H1 (cell line): ENCODE measurements at regions not wholly inside any gene's neighbourhood (a gene's known extent, or its start where the extent isn't known, plus 50 kb on each side); places are given as distances from the start of the nearest gene placed in this dataset.

Source experiments
- CTCF ChIA-PET: fragments of 300-600 bp; sonication (Branson Sonifier 250); formaldehyde crosslinking; loops from one replicate; lab custom pipeline; 2021; ENCODE audit not compliant: partially characterized antibody; lab: Charles Lee
- POLR2A ChIA-PET: fragments of 300-600 bp; sonication (Branson Sonifier 250); formaldehyde crosslinking; loops from one replicate; lab custom pipeline; 2021; ENCODE audit warnings: inconsistent platforms; ENCODE audit not compliant: partially characterized antibody; lab: Charles Lee
- DNase-seq, 2 experiments: peaks; one replicate each; pipeline versions ENCODE4 v3.0.0 to v3.0.0-alpha.2; 2010 to 2022; ENCODE audit warnings: low spot score in 2 of 2, low read depth in 1 of 2, mixed read lengths in 1 of 2
- FAIRE-seq: peaks from 2 replicates; lab custom pipeline; 2011; peaks lifted over from hg19 to GRCh38; lab: Jason Lieb, UNC
- H2AFZ ChIP-seq: 2 replicates; pipeline ENCODE4 v1.8.1; 2012; ENCODE audit warnings: low read length, inconsistent platforms
- H2AK5ac ChIP-seq: 2 replicates; pipeline ENCODE4 v1.6.1; 2013; ENCODE audit warnings: low read depth, low read length
- H2BK120ac ChIP-seq: replicated peaks from 2 replicates; pipeline ENCODE3; 2013; ENCODE audit warnings: low read depth, low read length, inconsistent platforms
- H2BK12ac ChIP-seq: 2 replicates; pipeline ENCODE4 v1.6.1; 2013; ENCODE audit warnings: low read depth, low read length
- H2BK15ac ChIP-seq: 2 replicates; pipeline ENCODE4 v1.6.1; 2013; ENCODE audit warnings: low read length
- H2BK20ac ChIP-seq: 2 replicates; pipeline ENCODE4 v1.6.1; 2013; ENCODE audit warnings: low read length
- H2BK5ac ChIP-seq: 2 replicates; pipeline ENCODE4 v1.6.1; 2013; ENCODE audit warnings: low read depth, low read length
- H3K14ac ChIP-seq: 2 replicates; pipeline ENCODE4 v1.6.1; 2013; ENCODE audit warnings: inconsistent platforms; ENCODE audit not compliant: insufficient read length
- H3K18ac ChIP-seq: 2 replicates; pipeline ENCODE4 v1.6.1; 2013; ENCODE audit warnings: low read length; ENCODE audit errors: extremely low read depth
- H3K23ac ChIP-seq: 2 replicates; pipeline ENCODE4 v1.6.1; 2013; ENCODE audit warnings: inconsistent platforms; ENCODE audit not compliant: insufficient read length
- H3K23me2 ChIP-seq: 2 replicates; pipeline ENCODE4 v1.6.1; 2013; ENCODE audit warnings: low read depth, low read length
- H3K27ac ChIP-seq: 2 replicates; pipeline ENCODE4 v1.6.1; 2011; ENCODE audit warnings: low read depth, low read length, inconsistent platforms
- H3K27me3 ChIP-seq, 4 experiments: replicated peaks in 1 of 4; 1 replicate in 1 of 4; 2 replicates in 3 of 4; pipeline versions ENCODE4 v1.6.1 to v1.8.1; 2011 to 2013; ENCODE audit warnings: low read length in 3 of 4, mild to moderate bottlenecking in 3 of 4, inconsistent platforms in 2 of 4, mixed read lengths in 2 of 4, moderate library complexity in 1 of 4; ENCODE audit not compliant: control insufficient read depth in 3 of 4, insufficient read depth in 3 of 4; ENCODE audit errors: extremely low read depth in 1 of 4
- H3K36me3 ChIP-seq, 4 experiments: 2 replicates each; pipeline versions ENCODE4 v1.6.1 to v1.8.1; 2011 to 2013; ENCODE audit warnings: mild to moderate bottlenecking in 4 of 4, low read length in 3 of 4, moderate library complexity in 2 of 4, control low read depth in 1 of 4, inconsistent platforms in 1 of 4; ENCODE audit not compliant: insufficient read depth in 4 of 4, control insufficient read depth in 2 of 4
- H3K4ac ChIP-seq: replicated peaks from 2 replicates; pipeline ENCODE3; 2013; ENCODE audit warnings: low read length, low read depth, mixed read lengths, inconsistent platforms; ENCODE audit not compliant: insufficient read length
- H3K4me1 ChIP-seq, 4 experiments: replicated peaks in 1 of 4; 1 replicate in 1 of 4; 2 replicates in 3 of 4; pipeline versions ENCODE4 v1.6.1 to v1.8.1; 2011 to 2013; ENCODE audit warnings: low read length in 3 of 4, inconsistent platforms in 2 of 4, mixed read lengths in 1 of 4; ENCODE audit not compliant: insufficient read depth in 4 of 4, control insufficient read depth in 3 of 4
- H3K4me2 ChIP-seq, 2 experiments: 2 replicates each; pipeline versions ENCODE4 v1.6.1 to v1.8.1; 2011 to 2013; ENCODE audit warnings: low read depth in 2 of 2, low read length in 2 of 2, control low read depth in 1 of 2, inconsistent platforms in 1 of 2, mild to moderate bottlenecking in 1 of 2; ENCODE audit not compliant: insufficient read depth in 1 of 2
- H3K4me3 ChIP-seq, 4 experiments: fragments of 200-600, 300-600 bp in 1 of 4; sonication (generic), shearing (Covaris generic), sonication (Bioruptor Twin) in 1 of 4; 2 replicates each; pipeline versions ENCODE4 v1.5.1 to v1.8.1; 2011 to 2016; ENCODE audit warnings: low read length in 4 of 4, low read depth in 3 of 4, control low read depth in 2 of 4, inconsistent platforms in 2 of 4, mild to moderate bottlenecking in 2 of 4, mixed read lengths in 1 of 4, moderate library complexity in 1 of 4; ENCODE audit not compliant: insufficient read depth in 2 of 4; ENCODE audit errors: extremely low read depth in 1 of 4
- H3K56ac ChIP-seq: replicated peaks from 2 replicates; pipeline ENCODE3; 2013; ENCODE audit warnings: low read depth, mild to moderate bottlenecking, mixed read lengths, low read length, inconsistent platforms; ENCODE audit not compliant: insufficient read length
- H3K79me1 ChIP-seq: 2 replicates; pipeline ENCODE4 v1.6.1; 2013; ENCODE audit warnings: low read depth, low read length, control low read depth
- H3K79me2 ChIP-seq, 2 experiments: 2 replicates each; pipeline versions ENCODE4 v1.6.1 to v1.8.1; 2012 to 2013; ENCODE audit warnings: low read length in 2 of 2, mild to moderate bottlenecking in 2 of 2, inconsistent platforms in 1 of 2; ENCODE audit not compliant: insufficient read depth in 2 of 2, control insufficient read depth in 1 of 2
- H3K9ac ChIP-seq, 4 experiments: replicated peaks in 1 of 4; 1 replicate in 1 of 4; 2 replicates in 3 of 4; pipeline versions ENCODE4 v1.6.1 to v1.8.1; 2011 to 2013; ENCODE audit warnings: low read depth in 3 of 4, low read length in 3 of 4, control low read depth in 2 of 4, mild to moderate bottlenecking in 2 of 4, moderate library complexity in 2 of 4, inconsistent platforms in 1 of 4; ENCODE audit errors: extremely low read depth in 1 of 4
- H3K9me3 ChIP-seq, 2 experiments: 2 replicates each; pipeline versions ENCODE4 v1.6.1 to v1.8.1; 2012 to 2013; ENCODE audit warnings: mild to moderate bottlenecking in 2 of 2, moderate library complexity in 2 of 2, control low read depth in 1 of 2, inconsistent platforms in 1 of 2, low read depth in 1 of 2, low read length in 1 of 2, mixed read lengths in 1 of 2; ENCODE audit not compliant: insufficient read depth in 2 of 2
- H4K20me1 ChIP-seq, 2 experiments: replicated peaks in 1 of 2; 2 replicates each; pipeline versions ENCODE3 to v1.8.1; 2011 to 2013; ENCODE audit warnings: inconsistent platforms in 2 of 2, low read length in 2 of 2, mild to moderate bottlenecking in 1 of 2; ENCODE audit not compliant: insufficient read depth in 2 of 2, control insufficient read depth in 1 of 2
- H4K5ac ChIP-seq: 2 replicates; pipeline ENCODE4 v1.6.1; 2013; ENCODE audit warnings: low read length, low read depth, mixed read lengths, inconsistent platforms; ENCODE audit not compliant: insufficient read length
- H4K8ac ChIP-seq: 2 replicates; pipeline ENCODE4 v1.8.0; 2013; ENCODE audit warnings: mild to moderate bottlenecking, moderate library complexity, low read length, inconsistent platforms; ENCODE audit not compliant: insufficient read depth; ENCODE audit errors: extremely low read depth
- H4K91ac ChIP-seq: replicated peaks from 2 replicates; pipeline ENCODE3; 2013; ENCODE audit warnings: low read length, mixed read lengths, inconsistent platforms; ENCODE audit not compliant: insufficient read length
- JUND ChIP-seq: IDR thresholded peaks from 2 replicates; pipeline ENCODE4 v1.6.1; 2011; ENCODE audit warnings: mild to moderate bottlenecking, improper control_type of control experiment, low read length
- POLR2A ChIP-seq, 2 experiments: IDR thresholded peaks; 1 replicate in 1 of 2; 2 replicates in 1 of 2; pipeline ENCODE4 v1.6.1; 2011; ENCODE audit warnings: low read depth in 2 of 2, low read length in 2 of 2, mild to moderate bottlenecking in 2 of 2; ENCODE audit errors: control extremely low read depth in 1 of 2
- POLR2AphosphoS5 ChIP-seq: IDR thresholded peaks from 2 replicates; pipeline ENCODE4 v1.6.1; 2011; ENCODE audit warnings: low read depth, low read length
- WGBS, 2 experiments: shearing (Covaris generic) in 1 of 2; methylation state at CpG; one replicate each; pipeline versions ENCODE4 v1.1.6 to v1.1.7; 2013 to 2015; ENCODE audit warnings: low lambda C conversion rate in 2 of 2, mixed read lengths in 2 of 2, inconsistent platforms in 1 of 2, low coverage in 1 of 2, missing lambda C conversion rate in 1 of 2; ENCODE audit not compliant: insufficient replicate concordance in 2 of 2, insufficient coverage in 1 of 2, insufficient read length in 1 of 2; ENCODE audit errors: extremely low coverage in 1 of 2, missing lambda C conversion rate in 1 of 2; 5-methylcytosine and 5-hydroxymethylcytosine counted together

GRCh38 chr2:118449401-118449800 lies 361.1 kb downstream of the INSIG2 start:
- Histone ChIP-seq H2BK12ac (no peak overlapping the region), H3K56ac (no peak overlapping the region), H2BK120ac (no peak overlapping the region), H3K4ac (no peak overlapping the region), H3K4me1 (peaks cover 0 to 7% (median 0%) of the 10 kb centered on the region in 4 experiments; a peak in 1 of 7 replicates), H4K5ac (no peak overlapping the region), H4K8ac (no peak overlapping the region), H4K20me1 (no peaks in the 10 kb centered on the region), H3K23me2 (no peaks in the 10 kb centered on the region), H3K9ac (no peak overlapping the region), H2BK20ac (no peak overlapping the region), H3K14ac (no peak overlapping the region), H3K79me2 (no peaks in the 10 kb centered on the region), H3K9me3 (no peaks in the 10 kb centered on the region), H3K36me3 (no peaks in the 10 kb centered on the region), H3K23ac (no peak overlapping the region), H3K79me1 (no peaks in the 10 kb centered on the region), H2AK5ac (no peak overlapping the region), H2BK5ac (no peak overlapping the region), H2AFZ (no peak overlapping the region; the same call in none of the 2 replicates), H2BK15ac (no peak overlapping the region), H3K4me2 (no peak overlapping the region), H3K18ac (no peak overlapping the region), H3K27ac (no peak overlapping the region), H3K27me3 (no peaks in the 10 kb centered on the region), H4K91ac (no peak overlapping the region), H3K4me3 (no peak overlapping the region)
- ChIA-PET CTCF (interaction anchor here (1.0 to 2.0 kb wide), 3 partner anchors 12 to 406 kb away, joined by 3 to 5 read pairs (median 3); no protein-coding TSS in a partner anchor), POLR2A (interaction anchor here (1.7 kb wide), 1 partner anchor 9 kb away, joined by 3 read pairs; no protein-coding TSS in a partner anchor)
- no peak for FAIRE-seq
- TF ChIP-seq POLR2A (IDR thresholded peaks at IDR 0.05; ENCODE audit: control extremely low read depth in 1 of 2, low read depth in 2 of 2, low read length in 2 of 2) (no peak), POLR2AphosphoS5 (no peak), JUND (no peak)
- DNase-seq: no peak
- 100% methylated on average over 2 of the region's 2 CpGs; no CpG with 5 or more reads in 1 of the 2 experiments for WGBS, 2 experiments
